BJ (cell line): ENCODE measurements at regions not wholly inside any gene's neighbourhood (a gene's known extent, or its start where the extent isn't known, plus 50 kb on each side); places are given as distances from the start of the nearest gene placed in this dataset.

Experiments used
- CTCF ChIA-PET: fragments of 350-600 bp; formaldehyde crosslinking; extraction: SDS; loops from one replicate; lab custom pipeline; 2021; ENCODE audit warnings: antibody characterized with exemption, inconsistent platforms; lab: Yijun Ruan, JAX
- POLR2A ChIA-PET: fragments of 300-600 bp; sonication (Branson Sonifier 250); formaldehyde crosslinking; extraction: SDS; loops from one replicate; lab custom pipeline; 2021; ENCODE audit warnings: antibody characterized with exemption; lab: Charles Lee
- DNase-seq: peaks from one replicate; pipeline ENCODE4 v3.0.0-alpha.2; 2011; ENCODE audit warnings: low read depth
- H3K27me3 ChIP-seq: 2 replicates; pipeline ENCODE4 v1.6.0; 2011; ENCODE audit warnings: low read length; ENCODE audit not compliant: control insufficient read depth, insufficient read depth
- H3K36me3 ChIP-seq: 2 replicates; pipeline ENCODE4 v1.5.1; 2011; ENCODE audit warnings: low read length; ENCODE audit not compliant: control insufficient read depth, insufficient read depth
- H3K4me3 ChIP-seq: 2 replicates; pipeline ENCODE4 v1.5.1; 2011; ENCODE audit warnings: low read depth, mild to moderate bottlenecking, control low read depth, low read length
- TF ChIP-seq, protein P1 (sequence below): IDR thresholded peaks from 2 replicates; pipeline ENCODE4 v1.5.1; 2011; ENCODE audit warnings: low read depth, mild to moderate bottlenecking, control low read depth, inconsistent platforms, low read length, moderate library complexity; ENCODE audit not compliant: insufficient read depth

DNA sequence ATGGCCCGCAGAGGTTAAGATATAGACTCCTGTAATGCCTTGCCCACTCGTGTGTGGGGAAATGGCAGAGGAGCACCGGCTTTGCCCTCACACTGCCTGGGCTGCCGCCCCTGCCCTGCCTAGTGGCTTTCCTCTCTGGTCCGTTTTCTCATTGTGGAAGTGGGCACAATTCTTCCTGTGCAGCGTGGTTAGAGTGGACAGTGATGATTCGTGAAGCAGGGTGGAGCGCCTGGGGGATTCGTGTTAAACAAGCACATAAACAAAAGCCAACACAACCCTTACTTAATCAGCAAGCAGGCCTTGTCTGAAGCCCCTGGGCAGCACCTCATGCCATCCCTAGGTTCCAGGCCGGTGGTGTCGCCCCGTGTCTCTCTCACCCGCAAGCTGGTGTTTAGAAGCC lies 269.7 kb downstream of the SEC14L1 start:
- Histone ChIP-seq H3K36me3 (peaks cover 7% of the 10 kb centered on the region), H3K4me3 (no peak overlapping the region), H3K27me3 (no peaks in the 10 kb centered on the region)
- DNase-seq, result no peak
- TF ChIP-seq, protein P1, sequence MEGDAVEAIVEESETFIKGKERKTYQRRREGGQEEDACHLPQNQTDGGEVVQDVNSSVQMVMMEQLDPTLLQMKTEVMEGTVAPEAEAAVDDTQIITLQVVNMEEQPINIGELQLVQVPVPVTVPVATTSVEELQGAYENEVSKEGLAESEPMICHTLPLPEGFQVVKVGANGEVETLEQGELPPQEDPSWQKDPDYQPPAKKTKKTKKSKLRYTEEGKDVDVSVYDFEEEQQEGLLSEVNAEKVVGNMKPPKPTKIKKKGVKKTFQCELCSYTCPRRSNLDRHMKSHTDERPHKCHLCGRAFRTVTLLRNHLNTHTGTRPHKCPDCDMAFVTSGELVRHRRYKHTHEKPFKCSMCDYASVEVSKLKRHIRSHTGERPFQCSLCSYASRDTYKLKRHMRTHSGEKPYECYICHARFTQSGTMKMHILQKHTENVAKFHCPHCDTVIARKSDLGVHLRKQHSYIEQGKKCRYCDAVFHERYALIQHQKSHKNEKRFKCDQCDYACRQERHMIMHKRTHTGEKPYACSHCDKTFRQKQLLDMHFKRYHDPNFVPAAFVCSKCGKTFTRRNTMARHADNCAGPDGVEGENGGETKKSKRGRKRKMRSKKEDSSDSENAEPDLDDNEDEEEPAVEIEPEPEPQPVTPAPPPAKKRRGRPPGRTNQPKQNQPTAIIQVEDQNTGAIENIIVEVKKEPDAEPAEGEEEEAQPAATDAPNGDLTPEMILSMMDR, result no peak
- CTCF ChIA-PET, result interaction anchor here (0.8 to 1.7 kb wide), 7 partner anchors 10 to 91 kb away, joined by 3 to 8 read pairs (median 5); no protein-coding TSS in a partner anchor
- POLR2A ChIA-PET, result no interaction called here

GRCh38 chr17:77414811-77415400 lies 274.1 kb downstream of the SEC14L1 start:
- CTCF ChIA-PET, result interaction anchor here (1.7 to 1.9 kb wide), 2 partner anchors 23 to 84 kb away, joined by 4 to 5 read pairs; no protein-coding TSS in a partner anchor
- TF ChIP-seq, protein P1, result no peak
- no peak for DNase-seq
- peaks cover 18% of the 10 kb centered on the region for H3K36me3 ChIP-seq
- H3K27me3 ChIP-seq, result no peaks in the 10 kb centered on the region
- no peak overlapping the region for H3K4me3 ChIP-seq
- POLR2A ChIA-PET, result no interaction called here

- POLR2A ChIA-PET, result no interaction called here
Measured at GRCh38 chr17:77416105-77416713, 275.4 kb downstream of the SEC14L1 start.

DNA sequence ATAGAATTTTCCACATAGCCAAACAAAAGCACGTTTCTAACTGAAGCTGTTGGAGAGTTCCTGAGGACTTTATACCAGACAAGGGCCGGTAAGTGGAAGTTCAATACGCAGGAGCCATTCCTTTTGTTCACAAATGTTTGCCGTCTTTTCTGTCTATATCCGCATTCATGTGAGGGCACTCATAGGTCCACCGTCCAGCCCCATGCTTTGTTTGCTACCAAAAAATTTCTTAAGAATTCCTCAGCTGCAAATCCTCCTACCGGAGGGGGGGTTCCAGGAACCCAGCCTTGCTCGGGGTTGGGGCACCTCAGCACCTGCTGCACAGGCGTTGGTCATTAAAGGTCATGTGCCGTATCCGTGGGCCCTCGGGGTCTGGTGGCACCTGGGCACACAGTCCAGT lies 276.8 kb downstream of the SEC14L1 start:
- POLR2A ChIA-PET, result no interaction called here
- Histone ChIP-seq H3K4me3 (no peak overlapping the region), H3K27me3 (no peaks in the 10 kb centered on the region), H3K36me3 (peaks cover 12% of the 10 kb centered on the region)
- TF ChIP-seq, protein P1, result no peak
- no peak for DNase-seq
- CTCF ChIA-PET, result interaction anchor here (1.6 kb wide), 1 partner anchor 86 kb away, joined by 4 read pairs; no protein-coding TSS in a partner anchor

More at GRCh38 chr17:77416105-77416713, 275.4 kb downstream of the SEC14L1 start:
- Histone ChIP-seq H3K4me3 (no peak overlapping the region), H3K27me3 (no peaks in the 10 kb centered on the region), H3K36me3 (peaks cover 12% of the 10 kb centered on the region)
- CTCF ChIA-PET, result interaction anchor here (0.7 to 2.1 kb wide), 4 partner anchors 14 to 91 kb away, joined by 3 to 5 read pairs (median 4); no protein-coding TSS in a partner anchor
- TF ChIP-seq, protein P1, result no peak
- no peak for DNase-seq

DNA sequence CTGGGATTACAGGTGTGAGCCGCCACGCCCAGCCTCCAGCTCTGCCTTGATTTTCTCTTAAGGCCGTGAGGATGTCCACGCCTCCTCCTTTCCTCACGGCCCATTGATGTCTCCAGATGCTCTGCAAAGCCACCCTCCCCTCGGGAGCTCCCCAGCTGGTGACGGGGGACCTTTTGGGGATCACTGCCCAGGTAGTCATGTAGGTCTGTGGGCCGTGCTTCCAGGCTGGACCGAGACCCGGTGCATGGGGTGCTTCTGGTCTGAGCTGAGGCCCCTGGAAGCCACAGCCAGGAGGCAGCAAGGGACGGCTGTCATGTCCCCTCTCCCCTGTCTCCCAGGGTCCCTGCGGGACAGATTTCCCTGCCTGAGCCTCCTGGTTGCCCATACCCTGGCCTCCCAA lies 277.8 kb downstream of the SEC14L1 start:
- Histone ChIP-seq H3K4me3 (no peak overlapping the region), H3K27me3 (no peaks in the 10 kb centered on the region), H3K36me3 (peaks cover 12% of the 10 kb centered on the region)
- no peak for DNase-seq
- ChIA-PET CTCF (interaction anchor here (0.7 to 1.6 kb wide), 2 partner anchors 60 to 87 kb away, joined by 3 to 4 read pairs; no protein-coding TSS in a partner anchor), POLR2A (no interaction called here)
- TF ChIP-seq, protein P1, result no peak
